Left ventricle myocardium inferior (tissue), 1 donor: ENCODE measurements at regions not wholly inside any gene's neighbourhood (a gene's known extent, or its start where the extent isn't known, plus 50 kb on each side); places are given as distances from the start of the nearest gene placed in this dataset.
"Not testable (repeated sequence)": the region's sequence is repeated elsewhere in the genome, so short reads cannot be mapped to it uniquely, and the experiment has no call there.

Source experiments
- DNase-seq: peaks from one replicate; pipeline ENCODE4 v3.0.0-alpha.2; 2020
- H3K27ac ChIP-seq: fragments of 200-600 bp; replicated peaks from 2 replicates; pipeline ENCODE4 v1.8.0; 2021
- H3K27me3 ChIP-seq: fragments of 200-600 bp; 2 replicates; pipeline ENCODE4 v1.8.0; 2021; ENCODE audit warnings: low read depth
- H3K36me3 ChIP-seq: fragments of 200-600 bp; 2 replicates; pipeline ENCODE4 v1.8.0; 2021
- H3K4me1 ChIP-seq: fragments of 200-600 bp; 2 replicates; pipeline ENCODE4 v1.8.0; 2021
- H3K4me3 ChIP-seq: fragments of 200-600 bp; 2 replicates; pipeline ENCODE4 v1.8.0; 2021; ENCODE audit warnings: mild to moderate bottlenecking, moderate library complexity
- H3K9me3 ChIP-seq: fragments of 200-600 bp; replicated peaks from 2 replicates; pipeline ENCODE4 v1.8.0; 2021
- intact Hi-C: fragments of 100-400 bp; cut with micrococcal nuclease; formaldehyde crosslinking; loops from one replicate; pipeline ENCODE4 v1.11.0; 2022
- TF ChIP-seq, protein P1 (sequence below): fragments of 200-600 bp; IDR thresholded peaks from 2 replicates; pipeline ENCODE4 v1.8.0; 2021; ENCODE audit warnings: antibody characterized with exemption, mild to moderate bottlenecking, borderline replicate concordance
- donor health status: DM: no; HTN: yes; CAD: no; lungs with severe emphysema.

- intact Hi-C loops = no loop called here
- TF ChIP-seq, protein P1, sequence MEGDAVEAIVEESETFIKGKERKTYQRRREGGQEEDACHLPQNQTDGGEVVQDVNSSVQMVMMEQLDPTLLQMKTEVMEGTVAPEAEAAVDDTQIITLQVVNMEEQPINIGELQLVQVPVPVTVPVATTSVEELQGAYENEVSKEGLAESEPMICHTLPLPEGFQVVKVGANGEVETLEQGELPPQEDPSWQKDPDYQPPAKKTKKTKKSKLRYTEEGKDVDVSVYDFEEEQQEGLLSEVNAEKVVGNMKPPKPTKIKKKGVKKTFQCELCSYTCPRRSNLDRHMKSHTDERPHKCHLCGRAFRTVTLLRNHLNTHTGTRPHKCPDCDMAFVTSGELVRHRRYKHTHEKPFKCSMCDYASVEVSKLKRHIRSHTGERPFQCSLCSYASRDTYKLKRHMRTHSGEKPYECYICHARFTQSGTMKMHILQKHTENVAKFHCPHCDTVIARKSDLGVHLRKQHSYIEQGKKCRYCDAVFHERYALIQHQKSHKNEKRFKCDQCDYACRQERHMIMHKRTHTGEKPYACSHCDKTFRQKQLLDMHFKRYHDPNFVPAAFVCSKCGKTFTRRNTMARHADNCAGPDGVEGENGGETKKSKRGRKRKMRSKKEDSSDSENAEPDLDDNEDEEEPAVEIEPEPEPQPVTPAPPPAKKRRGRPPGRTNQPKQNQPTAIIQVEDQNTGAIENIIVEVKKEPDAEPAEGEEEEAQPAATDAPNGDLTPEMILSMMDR = no peak
- DNase-seq = no peak
- Histone ChIP-seq H3K27me3 (no peaks in the 10 kb centered on the region), H3K4me3 (no peak overlapping the region), H3K36me3 (no peaks in the 10 kb centered on the region), H3K4me1 (no peaks in the 10 kb centered on the region), H3K27ac (no peak overlapping the region), H3K9me3 (no peaks in the 10 kb centered on the region)
Observed at GRCh38 chrX:40853816-40854123, 118.4 kb upstream of the MED14 start.

DNA sequence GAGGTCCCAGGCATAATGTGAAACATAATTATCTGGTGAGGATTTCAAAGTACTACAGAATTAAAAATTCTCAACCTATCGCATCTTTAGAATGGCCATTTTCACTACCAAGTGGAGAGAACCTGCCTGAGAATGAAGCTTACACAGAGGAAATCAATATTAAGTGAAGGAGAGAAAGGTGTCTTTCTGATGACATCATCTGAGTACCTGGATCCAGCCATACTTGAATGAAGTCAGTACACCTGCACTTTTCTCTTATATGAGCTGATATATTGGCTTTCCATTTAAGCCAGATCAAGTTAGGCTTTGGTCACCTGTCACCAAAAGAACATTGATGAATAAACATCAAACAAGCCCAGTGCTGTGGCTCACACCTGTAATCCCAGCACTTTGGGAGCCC is 118.9 kb upstream of the MED14 start:
- Histone ChIP-seq H3K9me3 (no peaks in the 10 kb centered on the region), H3K36me3 (no peaks in the 10 kb centered on the region), H3K4me3 (no peak overlapping the region), H3K27ac (no peak overlapping the region), H3K4me1 (no peaks in the 10 kb centered on the region), H3K27me3 (no peaks in the 10 kb centered on the region)
- no peak for DNase-seq
- TF ChIP-seq, protein P1 = no peak
- intact Hi-C loops = no loop called here

DNA sequence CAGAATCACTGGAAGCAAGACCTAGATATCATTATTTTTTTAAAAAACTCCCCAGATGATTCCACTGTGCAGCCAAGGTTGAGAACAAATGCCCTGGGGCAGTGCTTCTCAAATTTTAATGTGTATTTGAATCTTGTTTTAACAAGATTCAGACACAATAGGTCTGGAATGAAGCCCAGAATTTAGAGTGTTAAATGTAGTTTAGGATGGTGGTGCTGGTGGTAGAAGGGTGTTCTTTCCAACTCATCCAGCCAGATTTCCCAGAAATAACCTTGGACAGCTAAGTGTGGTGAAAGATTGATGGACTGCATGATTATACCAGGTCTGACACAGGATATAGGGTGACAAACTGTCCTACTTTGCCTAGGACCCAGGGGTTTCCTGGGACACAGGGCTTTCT is 120.1 kb upstream of the MED14 start:
- intact Hi-C loops = no loop called here
- Histone ChIP-seq H3K9me3 (no peaks in the 10 kb centered on the region), H3K27me3 (no peaks in the 10 kb centered on the region), H3K4me1 (no peaks in the 10 kb centered on the region), H3K27ac (no peak overlapping the region), H3K4me3 (no peak overlapping the region), H3K36me3 (no peaks in the 10 kb centered on the region)
- TF ChIP-seq, protein P1 = no peak
- DNase-seq = no peak

DNA sequence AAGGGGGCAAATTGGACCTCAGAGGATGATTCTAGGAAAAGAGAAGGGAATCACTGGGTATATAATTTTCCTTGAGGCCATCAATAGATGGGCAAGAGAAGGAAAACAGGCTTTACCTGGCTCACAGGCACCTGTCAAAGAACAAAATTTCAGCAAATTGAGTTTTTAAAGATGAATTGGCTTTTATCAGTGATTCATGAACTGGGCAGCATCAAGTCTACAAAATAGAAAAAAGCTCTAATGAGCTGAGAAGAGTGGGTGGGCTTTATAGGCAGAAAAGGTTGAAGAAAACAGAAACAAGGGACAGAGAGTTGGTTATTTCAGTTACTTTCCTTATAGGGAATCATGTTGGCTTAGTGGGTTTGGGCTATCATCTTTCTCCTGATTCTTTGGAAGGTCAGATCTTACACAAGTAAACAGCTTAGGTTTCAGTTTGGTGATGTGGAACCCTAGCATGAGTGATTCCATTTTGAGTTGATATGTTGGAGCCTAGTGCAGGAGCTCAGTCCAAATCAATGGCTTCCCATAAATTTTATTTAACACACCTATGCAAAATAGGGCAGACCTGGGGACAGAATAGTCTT is 120.7 kb upstream of the MED14 start:
- H3K9me3 ChIP-seq = no peaks in the 10 kb centered on the region
- no peaks in the 10 kb centered on the region for H3K27me3 ChIP-seq
- H3K4me1 ChIP-seq = no peaks in the 10 kb centered on the region
- intact Hi-C loops = no loop called here
- H3K36me3 ChIP-seq = no peaks in the 10 kb centered on the region
- DNase-seq = no peak
- TF ChIP-seq, protein P1 = no peak
- no peak overlapping the region for H3K4me3 ChIP-seq
- no peak overlapping the region for H3K27ac ChIP-seq

DNA sequence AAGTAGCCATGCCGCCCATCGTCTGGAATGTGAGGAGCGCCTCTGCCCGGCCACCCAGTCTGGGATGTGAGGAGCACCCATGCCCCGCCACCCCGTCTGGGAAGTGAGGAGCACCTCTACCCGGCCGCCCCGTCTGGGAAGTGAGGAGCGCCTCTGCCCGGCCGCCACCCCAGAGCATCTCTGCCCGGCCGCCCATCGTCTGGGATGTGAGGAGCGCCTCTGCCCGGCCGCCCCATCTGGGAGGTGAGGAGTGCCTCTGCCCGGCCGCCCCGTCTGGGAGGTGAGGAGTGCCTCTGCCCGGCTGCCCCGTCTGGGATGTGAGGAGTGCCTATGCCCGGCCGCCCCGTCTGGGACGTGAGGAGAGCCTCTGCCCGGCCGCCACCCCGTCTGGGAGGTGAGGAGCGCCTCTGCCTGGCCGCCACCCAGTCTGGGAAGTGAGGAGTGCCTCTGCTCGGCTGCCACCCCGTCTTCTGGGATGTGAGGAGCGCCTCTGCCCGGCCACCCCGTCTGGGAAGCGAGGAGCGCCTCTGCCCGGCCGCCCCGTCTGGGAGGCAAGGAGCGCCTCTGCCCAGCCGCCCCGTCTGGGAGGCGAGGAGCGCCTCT is 126.7 kb upstream of the MED14 start:
- H3K27ac ChIP-seq, H3K9me3 ChIP-seq, intact Hi-C loops, H3K4me3 ChIP-seq, H3K27me3 ChIP-seq, H3K36me3 ChIP-seq, DNase-seq: not testable (repeated sequence)
- peaks cover 17% of the 10 kb centered on the region for H3K4me1 ChIP-seq

DNA sequence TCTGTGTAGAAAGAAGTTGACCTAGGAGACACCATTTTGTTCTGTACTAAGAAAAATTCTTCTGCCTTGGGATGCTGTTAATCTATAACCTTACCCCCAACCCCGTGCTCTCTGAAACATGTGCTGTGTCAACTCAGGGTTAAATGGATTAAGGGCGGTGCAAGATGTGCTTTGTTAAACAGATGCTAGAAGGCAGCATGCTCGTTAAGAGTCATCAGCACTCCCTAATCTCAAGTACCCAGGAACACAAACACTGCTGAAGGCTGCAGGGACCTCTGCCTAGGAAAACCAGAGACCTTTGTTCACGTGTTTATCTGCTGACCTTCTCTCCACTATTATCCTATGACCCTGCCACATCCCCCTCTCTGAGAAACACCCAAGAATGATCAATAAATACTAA is 127.9 kb upstream of the MED14 start:
- H3K27ac ChIP-seq, H3K27me3 ChIP-seq, H3K9me3 ChIP-seq, H3K36me3 ChIP-seq, H3K4me3 ChIP-seq, intact Hi-C loops, DNase-seq: not testable (repeated sequence)
- H3K4me1 ChIP-seq = peaks cover 22% of the 10 kb centered on the region

DNA sequence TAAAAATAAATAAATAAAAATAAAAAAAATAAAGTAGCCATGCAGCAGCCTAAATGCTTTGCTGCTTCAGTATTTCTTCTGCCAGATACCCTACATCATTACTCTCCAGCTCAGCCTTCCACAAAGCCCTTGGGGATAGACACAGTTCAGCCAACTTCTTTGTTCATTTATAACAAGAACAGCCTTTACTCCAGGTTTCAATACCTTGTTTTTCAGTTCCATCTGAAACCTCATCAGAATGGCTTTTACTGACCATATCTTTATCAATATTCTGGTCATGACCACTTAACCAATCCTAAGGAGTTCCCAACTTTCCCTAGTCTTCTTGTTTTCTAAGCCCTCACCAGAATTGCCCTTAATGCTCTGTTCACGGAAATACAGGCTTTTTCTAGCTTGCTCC is 128.3 kb upstream of the MED14 start:
- H3K9me3 ChIP-seq = no peaks in the 10 kb centered on the region
- peaks cover 22% of the 10 kb centered on the region for H3K4me1 ChIP-seq
- H3K27me3 ChIP-seq = no peaks in the 10 kb centered on the region
- TF ChIP-seq, protein P1 = no peak
- no peaks in the 10 kb centered on the region for H3K36me3 ChIP-seq
- no peak for DNase-seq
- H3K4me3 ChIP-seq = no peak overlapping the region
- no peak overlapping the region for H3K27ac ChIP-seq
- intact Hi-C loops = no loop called here
